ENCODE measurements at regions not wholly inside any gene's neighbourhood (a gene's known extent, or its start where the extent isn't known, plus 50 kb on each side); places are given as distances from the start of the nearest gene placed in this dataset.
"Not testable (repeated sequence)": the region's sequence is repeated elsewhere in the genome, so short reads cannot be mapped to it uniquely, and the experiment has no call there.

DNA sequence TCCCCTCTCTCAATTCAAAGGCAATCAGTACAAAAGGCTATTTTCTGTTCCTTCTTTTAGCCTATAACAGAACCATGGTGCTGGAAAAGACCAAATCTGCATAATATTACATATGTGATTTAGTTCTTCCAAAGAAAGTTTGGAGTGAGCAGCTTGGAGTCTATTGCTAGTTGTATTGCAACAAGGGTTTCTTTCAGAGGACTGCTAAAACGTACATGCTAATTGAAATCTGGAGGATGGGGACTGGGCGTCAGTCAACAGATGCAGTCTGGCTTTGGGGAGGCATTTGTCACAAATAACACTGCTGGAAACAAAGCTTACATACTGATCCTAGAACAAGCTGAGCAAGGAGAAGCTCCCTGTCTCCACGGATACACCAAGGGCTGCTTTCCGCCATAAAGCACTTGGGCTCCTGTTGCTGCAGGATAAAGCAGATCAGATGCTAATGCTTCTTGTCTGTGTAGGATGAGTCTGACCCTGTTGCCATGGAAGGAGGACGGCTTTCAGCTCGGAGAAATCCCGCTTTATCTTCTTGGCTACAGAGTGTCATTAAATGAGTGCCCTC, 883.5 kb downstream of the SORCS1 start:
- Mint-ChIP-seq H3K36me3 (ENCODE audit: low read depth) (no peaks in the 10 kb centered on the region), H3K27me3 (no peaks in the 10 kb centered on the region), H3K27ac (no peak overlapping the region), H3K4me3 (no peak overlapping the region), H3K9me3 (peaks cover 8% of the 10 kb centered on the region), H3K4me1 (peaks cover 2% of the 10 kb centered on the region)
- no peak for DNase-seq
- intact Hi-C loops (cut with micrococcal nuclease): no loop called here

DNA sequence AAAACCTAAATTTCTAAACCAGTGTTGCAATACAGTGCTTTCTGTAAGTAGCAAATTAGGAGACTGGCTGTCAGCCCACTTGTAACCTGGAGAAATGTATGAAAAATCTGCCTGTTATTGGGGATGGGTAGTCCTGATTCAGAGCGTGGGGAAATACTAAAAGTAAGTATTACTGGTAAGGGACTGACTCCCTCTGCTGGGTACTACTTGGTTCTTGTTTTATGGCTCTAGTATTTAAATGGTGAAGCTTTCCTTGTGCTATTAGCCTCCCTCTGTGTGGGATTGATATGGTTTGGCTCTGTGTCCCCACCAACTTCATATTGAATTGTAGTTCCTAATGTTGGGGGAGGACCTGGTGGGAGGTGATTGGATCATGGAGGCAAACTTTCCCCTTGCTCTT, 886.1 kb downstream of the SORCS1 start:
- intact Hi-C loops (cut with micrococcal nuclease): no loop called here
- H3K27me3 Mint-ChIP-seq: no peaks in the 10 kb centered on the region
- H3K4me3 Mint-ChIP-seq: no peak overlapping the region
- no peak overlapping the region for H3K27ac Mint-ChIP-seq
- H3K36me3 Mint-ChIP-seq (ENCODE audit: low read depth): no peaks in the 10 kb centered on the region
- H3K9me3 Mint-ChIP-seq: no peaks in the 10 kb centered on the region
- H3K4me1 Mint-ChIP-seq: no peaks in the 10 kb centered on the region
- DNase-seq: no peak

DNA sequence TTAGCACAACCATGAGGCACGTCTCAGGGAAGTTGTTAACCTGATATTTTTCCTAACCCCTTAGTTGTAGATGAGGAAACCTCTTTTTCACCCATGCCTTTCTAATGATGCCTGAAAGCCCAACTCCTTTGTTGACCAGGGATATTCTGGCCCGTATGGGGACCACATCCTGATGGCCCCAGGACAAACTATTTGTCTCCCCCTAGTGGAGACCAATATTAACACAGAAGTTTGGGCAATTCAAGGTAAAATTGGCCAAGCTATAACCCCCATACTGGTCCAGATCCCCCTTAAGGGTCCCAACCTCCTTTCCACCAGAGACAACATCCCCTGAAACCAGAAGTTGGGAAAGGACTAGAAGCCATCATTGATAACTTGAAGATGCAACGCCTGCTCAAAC, 893.3 kb downstream of the SORCS1 start:
- intact Hi-C loops (cut with micrococcal nuclease): no loop called here
- Mint-ChIP-seq H3K36me3 (ENCODE audit: low read depth) (no peaks in the 10 kb centered on the region), H3K4me3 (no peak overlapping the region), H3K9me3 (no peaks in the 10 kb centered on the region), H3K4me1 (no peaks in the 10 kb centered on the region), H3K27ac (no peak overlapping the region), H3K27me3 (no peaks in the 10 kb centered on the region)
- no peak for DNase-seq

DNA sequence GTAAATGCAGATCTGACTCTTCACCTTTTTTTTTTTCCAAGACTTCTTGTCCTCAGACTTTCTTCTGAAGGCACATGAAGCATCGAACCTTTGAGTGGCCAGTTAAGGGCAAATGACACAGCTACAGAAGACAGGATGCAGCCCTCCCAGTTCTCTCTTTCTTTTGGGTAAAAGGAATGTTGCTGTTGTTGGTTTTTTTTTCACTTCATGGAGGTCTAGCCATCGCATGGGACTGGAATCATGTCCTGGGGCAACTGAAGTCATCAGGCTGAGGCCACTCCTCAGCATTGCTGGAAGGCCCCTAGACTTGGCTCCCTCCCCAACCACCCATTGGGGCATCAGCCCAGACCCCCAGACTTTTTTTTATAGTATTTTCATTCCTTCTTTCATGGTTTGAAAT, 896.5 kb downstream of the SORCS1 start:
- DNase-seq: no peak

DNA sequence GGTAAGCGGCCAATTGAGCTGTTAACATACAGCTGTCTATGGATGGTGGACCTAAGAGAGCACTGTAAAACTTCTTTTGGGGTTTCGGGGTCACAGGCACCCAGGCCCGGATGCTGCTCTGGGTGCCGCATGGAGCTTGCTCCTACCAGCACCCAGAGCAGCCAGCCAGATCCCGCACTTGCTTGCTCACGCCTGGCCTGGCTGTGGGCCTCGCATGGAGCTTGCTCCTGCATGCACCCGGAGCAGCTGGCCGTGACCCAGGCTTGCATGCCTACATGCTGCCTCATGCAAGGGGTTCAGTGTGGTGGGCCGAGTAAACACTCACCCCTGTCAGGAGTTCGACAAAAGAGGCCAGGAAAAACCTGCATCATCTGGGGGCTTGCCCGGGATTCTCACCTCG, 896.9 kb downstream of the SORCS1 start:
- intact Hi-C loops (cut with micrococcal nuclease): no loop called here
- H3K27ac Mint-ChIP-seq: no peak overlapping the region
- no peaks in the 10 kb centered on the region for H3K4me1 Mint-ChIP-seq
- H3K9me3 Mint-ChIP-seq: no peaks in the 10 kb centered on the region
- DNase-seq: no peak
- H3K4me3 Mint-ChIP-seq: no peak overlapping the region
- H3K36me3 Mint-ChIP-seq (ENCODE audit: low read depth): no peaks in the 10 kb centered on the region
- H3K27me3 Mint-ChIP-seq: no peaks in the 10 kb centered on the region

More for the DNA sequence above, 896.5 kb downstream of the SORCS1 start:
- H3K9me3 Mint-ChIP-seq: no peaks in the 10 kb centered on the region
- no peak overlapping the region for H3K4me3 Mint-ChIP-seq
- no peaks in the 10 kb centered on the region for H3K27me3 Mint-ChIP-seq
- intact Hi-C loops (cut with micrococcal nuclease): no loop called here
- no peaks in the 10 kb centered on the region for H3K4me1 Mint-ChIP-seq
- no peak overlapping the region for H3K27ac Mint-ChIP-seq
- H3K36me3 Mint-ChIP-seq (ENCODE audit: low read depth): no peaks in the 10 kb centered on the region

DNA sequence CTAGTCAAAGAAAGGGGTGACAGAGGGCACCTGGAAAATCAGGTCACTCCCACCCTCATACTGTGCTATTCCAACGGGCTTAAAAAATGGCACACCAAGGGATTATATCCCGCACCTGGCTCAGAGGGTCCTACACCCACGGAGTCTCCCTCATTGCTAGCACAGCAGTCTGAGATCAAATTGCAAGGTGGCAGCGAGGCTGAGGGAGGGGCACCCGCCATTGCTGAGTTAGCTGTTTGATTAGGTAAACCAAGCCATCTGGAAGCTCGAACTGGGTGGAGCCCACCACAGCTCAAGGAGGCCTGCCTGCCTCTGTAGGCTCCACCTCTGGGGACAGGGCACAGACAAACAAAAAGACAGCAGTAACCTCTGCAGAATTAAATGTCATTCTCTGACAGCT, 907.1 kb downstream of the SORCS1 start:
- DNase-seq; H3K9me3 Mint-ChIP-seq; H3K4me3 Mint-ChIP-seq; H3K27ac Mint-ChIP-seq; H3K4me1 Mint-ChIP-seq; intact Hi-C loops (cut with micrococcal nuclease); H3K27me3 Mint-ChIP-seq; H3K36me3 Mint-ChIP-seq (ENCODE audit: low read depth): not testable (repeated sequence)

DNA sequence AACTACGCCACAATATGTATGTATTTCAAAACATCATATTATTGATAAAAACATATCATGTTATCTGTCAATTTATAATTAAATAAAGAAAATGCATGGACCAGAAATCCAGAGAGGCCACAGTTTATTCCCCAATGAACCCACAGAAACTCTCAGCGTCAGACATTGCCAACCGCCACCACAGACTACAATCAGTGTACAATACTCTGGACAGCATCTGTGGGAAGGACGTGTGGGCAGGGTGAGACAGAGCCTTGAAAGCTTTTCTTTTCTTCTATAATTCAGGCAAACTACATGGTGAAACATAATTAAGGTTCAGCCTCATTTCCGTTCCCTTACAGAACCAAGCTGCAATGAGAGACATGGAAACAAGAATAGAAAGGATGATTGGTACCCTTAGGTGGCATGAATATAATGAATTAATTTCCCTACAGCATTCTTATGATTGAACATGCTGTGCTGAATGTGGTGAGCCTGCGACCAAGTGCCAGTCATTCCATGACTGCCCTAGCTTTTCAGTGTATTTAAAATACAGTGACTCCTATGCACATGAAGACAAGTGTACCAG, 909.3 kb downstream of the SORCS1 start:
- Mint-ChIP-seq H3K27ac (no peak overlapping the region), H3K4me1 (no peaks in the 10 kb centered on the region), H3K36me3 (ENCODE audit: low read depth) (no peaks in the 10 kb centered on the region), H3K27me3 (no peaks in the 10 kb centered on the region), H3K4me3 (no peak overlapping the region), H3K9me3 (no peaks in the 10 kb centered on the region)
- no peak for DNase-seq
- intact Hi-C loops (cut with micrococcal nuclease): no loop called here

DNA sequence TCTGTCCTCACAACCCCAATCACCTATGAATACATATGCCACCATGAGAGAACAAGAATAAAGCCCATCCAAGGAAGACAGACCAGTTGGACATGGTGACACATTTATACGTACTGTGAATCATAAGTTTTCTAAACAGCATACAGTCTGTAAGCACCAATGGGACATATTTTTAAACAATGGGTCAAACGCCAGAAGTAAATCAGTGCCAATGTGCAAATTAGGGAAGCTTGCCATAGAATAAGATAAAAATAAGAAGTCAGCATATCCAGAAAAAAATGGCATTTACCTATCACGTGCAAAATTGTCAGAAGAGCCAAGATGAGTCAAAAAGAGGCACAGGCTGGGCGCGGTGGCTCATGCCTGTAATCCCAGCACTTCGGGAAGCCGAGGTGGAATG, 910.4 kb downstream of the SORCS1 start:
- no peaks in the 10 kb centered on the region for H3K4me1 Mint-ChIP-seq
- no peak for DNase-seq
- no peaks in the 10 kb centered on the region for H3K27me3 Mint-ChIP-seq
- no peak overlapping the region for H3K4me3 Mint-ChIP-seq
- intact Hi-C loops (cut with micrococcal nuclease): no loop called here
- no peak overlapping the region for H3K27ac Mint-ChIP-seq
- no peaks in the 10 kb centered on the region for H3K9me3 Mint-ChIP-seq
- no peaks in the 10 kb centered on the region for H3K36me3 Mint-ChIP-seq (ENCODE audit: low read depth)

DNA sequence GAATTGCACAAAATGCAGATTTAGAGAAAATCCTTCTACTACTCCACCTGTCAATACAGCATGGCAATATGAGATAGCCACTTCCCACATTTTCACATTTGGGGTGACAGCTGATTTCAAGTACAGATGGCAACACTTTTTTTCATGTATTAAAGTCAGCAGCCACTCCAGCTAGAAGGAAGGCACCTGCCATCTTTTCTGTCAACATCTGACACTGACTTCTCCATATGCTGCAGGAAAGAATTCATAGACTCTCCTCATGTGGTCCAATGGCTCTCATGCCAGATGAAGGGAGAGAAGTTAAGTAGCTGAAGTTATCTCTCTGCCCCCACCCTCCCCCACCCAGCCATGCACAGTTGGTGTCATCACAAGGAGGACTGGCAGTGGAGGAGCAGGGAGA, 912.0 kb downstream of the SORCS1 start:
- no peak for DNase-seq
- Mint-ChIP-seq H3K27me3 (no peaks in the 10 kb centered on the region), H3K9me3 (no peaks in the 10 kb centered on the region), H3K27ac (no peak overlapping the region), H3K4me1 (no peaks in the 10 kb centered on the region), H3K36me3 (ENCODE audit: low read depth) (no peaks in the 10 kb centered on the region), H3K4me3 (no peak overlapping the region)
- intact Hi-C loops (cut with micrococcal nuclease): no loop called here

DNA sequence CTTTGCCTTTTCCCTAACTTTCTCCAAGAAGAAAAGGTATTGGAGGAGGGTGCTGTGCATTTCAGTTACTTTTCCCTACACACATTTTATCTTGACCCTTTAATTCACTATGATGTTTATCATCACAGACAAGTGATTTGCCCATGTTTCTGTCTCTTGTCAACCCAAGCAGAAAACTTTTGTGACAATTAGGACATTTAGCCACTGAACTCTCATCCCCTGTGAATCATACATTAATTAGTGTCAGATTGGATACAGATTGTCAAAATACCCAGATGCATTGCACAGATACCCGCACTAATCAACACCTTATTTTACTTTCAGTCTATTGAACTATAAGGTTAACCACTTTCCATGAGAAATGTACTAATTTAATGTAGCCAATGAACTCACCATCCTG, 912.9 kb downstream of the SORCS1 start:
- no peaks in the 10 kb centered on the region for H3K4me1 Mint-ChIP-seq
- intact Hi-C loops (cut with micrococcal nuclease): no loop called here
- no peaks in the 10 kb centered on the region for H3K36me3 Mint-ChIP-seq (ENCODE audit: low read depth)
- H3K27ac Mint-ChIP-seq: no peak overlapping the region
- DNase-seq: no peak
- H3K9me3 Mint-ChIP-seq: no peaks in the 10 kb centered on the region
- H3K4me3 Mint-ChIP-seq: no peak overlapping the region
- no peaks in the 10 kb centered on the region for H3K27me3 Mint-ChIP-seq

DNA sequence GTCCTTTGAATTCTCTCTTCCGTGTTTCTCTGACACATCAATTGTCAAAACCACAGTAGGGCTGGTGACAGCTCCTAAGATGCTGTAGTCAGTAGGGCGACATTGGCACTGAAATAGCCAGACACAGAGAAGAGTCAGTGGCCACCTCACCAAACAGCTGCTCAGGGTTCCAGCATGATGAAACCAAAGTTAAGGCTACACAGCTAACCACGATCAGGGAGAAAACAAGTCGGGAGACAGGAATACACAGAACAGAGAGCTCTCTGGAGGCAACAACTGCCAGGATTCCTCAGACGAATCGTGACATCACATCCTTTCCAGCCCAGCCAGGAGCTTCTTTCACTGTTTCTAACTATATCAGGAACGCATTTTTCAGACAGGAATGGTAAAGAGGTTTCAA, 922.2 kb downstream of the SORCS1 start:
- H3K27me3 Mint-ChIP-seq: no peaks in the 10 kb centered on the region
- no peaks in the 10 kb centered on the region for H3K4me1 Mint-ChIP-seq
- no peak for DNase-seq
- H3K36me3 Mint-ChIP-seq (ENCODE audit: low read depth): no peaks in the 10 kb centered on the region
- intact Hi-C loops (cut with micrococcal nuclease): no loop called here
- no peak overlapping the region for H3K4me3 Mint-ChIP-seq
- no peak overlapping the region for H3K27ac Mint-ChIP-seq
- H3K9me3 Mint-ChIP-seq: no peaks in the 10 kb centered on the region

DNA sequence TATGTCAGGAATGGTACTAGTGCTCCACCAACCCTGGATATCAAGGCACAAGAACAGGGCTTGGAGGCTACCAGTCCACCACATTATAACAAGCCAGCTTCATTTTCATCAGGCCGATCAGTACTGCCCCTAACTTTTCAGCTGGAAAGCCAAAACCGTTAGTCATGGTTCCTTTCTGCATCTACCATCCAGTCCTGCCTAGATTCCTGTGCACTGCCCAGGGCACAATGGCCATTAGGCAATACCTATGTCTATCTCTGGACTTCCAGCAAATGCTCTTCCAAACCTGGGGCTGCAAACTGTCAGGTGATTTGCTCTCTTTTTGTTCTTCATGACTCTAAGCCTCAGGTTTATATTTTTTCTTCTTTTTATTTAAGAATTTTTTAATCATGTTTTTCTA, 937.7 kb downstream of the SORCS1 start:
- intact Hi-C loops (cut with micrococcal nuclease): no loop called here
- H3K9me3 Mint-ChIP-seq: no peaks in the 10 kb centered on the region
- H3K36me3 Mint-ChIP-seq (ENCODE audit: low read depth): no peaks in the 10 kb centered on the region
- no peak overlapping the region for H3K4me3 Mint-ChIP-seq
- no peak overlapping the region for H3K27ac Mint-ChIP-seq
- H3K4me1 Mint-ChIP-seq: no peaks in the 10 kb centered on the region
- no peaks in the 10 kb centered on the region for H3K27me3 Mint-ChIP-seq
- DNase-seq: no peak

DNA sequence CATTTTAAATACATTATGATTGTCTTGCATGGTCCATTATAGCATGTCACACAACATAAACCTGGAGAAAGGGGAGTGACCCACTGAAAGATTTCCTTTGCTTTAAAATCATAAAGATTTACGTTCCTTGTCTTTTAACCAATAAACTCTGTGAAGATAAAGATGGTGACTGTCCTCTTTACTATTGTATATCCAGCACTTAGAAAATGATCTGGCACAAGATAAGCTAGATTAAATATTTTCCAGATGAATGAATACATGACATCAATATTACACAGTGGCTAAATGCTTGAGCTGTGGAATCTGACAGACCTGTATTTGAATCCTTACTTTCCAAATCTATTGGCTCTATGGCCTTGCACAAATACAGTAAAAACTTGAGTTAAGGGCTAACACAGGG, 938.4 kb downstream of the SORCS1 start:
- H3K27me3 Mint-ChIP-seq: no peaks in the 10 kb centered on the region
- no peak overlapping the region for H3K4me3 Mint-ChIP-seq
- no peaks in the 10 kb centered on the region for H3K4me1 Mint-ChIP-seq
- H3K9me3 Mint-ChIP-seq: peaks cover 4% of the 10 kb centered on the region
- no peak overlapping the region for H3K27ac Mint-ChIP-seq
- no peak for DNase-seq
- intact Hi-C loops (cut with micrococcal nuclease): no loop called here
- no peaks in the 10 kb centered on the region for H3K36me3 Mint-ChIP-seq (ENCODE audit: low read depth)

DNA sequence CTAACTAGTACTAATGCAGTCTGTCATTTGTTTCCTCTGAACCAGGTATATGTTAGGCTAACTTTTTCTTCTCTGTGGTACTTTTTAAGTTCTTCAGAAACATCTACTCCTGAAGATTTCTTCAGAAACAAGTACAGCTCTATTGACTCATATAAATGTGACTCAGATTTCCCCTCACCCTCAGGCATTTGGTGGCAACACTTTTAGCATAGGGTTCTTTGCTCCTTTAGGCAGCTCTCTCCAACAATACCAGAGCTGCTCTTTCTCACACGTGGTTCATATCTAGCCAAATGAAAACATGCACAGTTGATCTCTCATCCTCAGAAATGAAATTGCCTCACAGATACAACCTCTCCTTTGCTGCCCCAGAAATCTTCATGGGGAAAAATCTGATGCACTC, 939.8 kb downstream of the SORCS1 start:
- no peak for DNase-seq
- Mint-ChIP-seq H3K4me1 (no peaks in the 10 kb centered on the region), H3K9me3 (peaks cover 6% of the 10 kb centered on the region), H3K27ac (no peak overlapping the region), H3K36me3 (ENCODE audit: low read depth) (no peaks in the 10 kb centered on the region), H3K4me3 (no peak overlapping the region), H3K27me3 (no peaks in the 10 kb centered on the region)
- intact Hi-C loops (cut with micrococcal nuclease): no loop called here

DNA sequence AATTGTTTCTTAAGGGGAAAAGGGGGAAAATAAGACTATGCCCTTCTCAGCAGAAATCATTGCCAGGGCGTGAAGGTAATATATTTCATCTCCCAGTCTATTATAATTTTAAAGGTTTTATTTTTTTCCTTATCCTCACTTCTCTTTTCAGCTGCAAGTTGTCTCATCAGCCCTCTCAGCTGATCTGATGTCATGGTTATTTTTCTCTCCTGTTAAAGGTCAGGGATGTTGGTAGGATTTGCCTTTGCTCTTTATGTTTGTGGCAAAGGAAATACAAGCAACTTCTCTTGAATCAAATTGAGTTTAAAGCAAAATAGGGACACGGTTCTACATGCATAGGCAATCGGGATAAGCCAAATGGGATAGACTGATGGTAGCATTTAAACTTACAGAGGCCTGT, 946.9 kb downstream of the SORCS1 start:
- intact Hi-C loops (cut with micrococcal nuclease): no loop called here
- no peak overlapping the region for H3K4me3 Mint-ChIP-seq
- no peaks in the 10 kb centered on the region for H3K27me3 Mint-ChIP-seq
- H3K4me1 Mint-ChIP-seq: no peaks in the 10 kb centered on the region
- peaks cover 6% of the 10 kb centered on the region for H3K9me3 Mint-ChIP-seq
- H3K36me3 Mint-ChIP-seq (ENCODE audit: low read depth): no peaks in the 10 kb centered on the region
- no peak overlapping the region for H3K27ac Mint-ChIP-seq
- DNase-seq: no peak
